Posterior cingulate gyrus (tissue), 11 donors: ENCODE measurements at regions not wholly inside any gene's neighbourhood (a gene's known extent, or its start where the extent isn't known, plus 50 kb on each side); places are given as distances from the start of the nearest gene placed in this dataset.

Experiments
- DNase-seq, 10 donors: peaks; one replicate each; pipeline versions ENCODE4 v3.0.0 to v3.0.0-alpha.2; 2020 to 2021; ENCODE audit warnings: mixed read lengths in 3 of 10
- intact Hi-C: fragments of 100-400 bp; cut with DNase I; formaldehyde crosslinking; loops from one replicate; pipeline ENCODE4 v1.15.1; 2023

DNA sequence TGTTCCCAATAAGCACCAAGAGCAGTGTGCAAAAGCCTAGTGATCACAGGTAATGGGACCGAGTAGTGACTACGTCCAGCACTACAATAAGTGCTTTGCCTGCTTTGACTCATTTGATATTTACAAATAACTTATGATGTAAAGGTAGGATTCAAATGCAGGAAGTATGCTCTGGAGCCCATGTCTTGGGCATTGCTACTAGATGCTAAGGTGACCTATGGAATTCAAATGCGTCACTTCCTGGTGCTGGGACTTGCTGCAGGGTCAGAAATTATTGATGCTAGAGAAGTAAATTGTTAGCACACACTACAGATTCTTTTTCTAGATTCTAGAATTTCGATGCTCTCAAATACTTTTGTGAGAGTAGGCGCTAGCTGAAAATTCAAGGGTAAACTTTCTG is 101.2 kb upstream of the TSC22D2 start:
- no peak for DNase-seq
- intact Hi-C loops: no loop called here

DNA sequence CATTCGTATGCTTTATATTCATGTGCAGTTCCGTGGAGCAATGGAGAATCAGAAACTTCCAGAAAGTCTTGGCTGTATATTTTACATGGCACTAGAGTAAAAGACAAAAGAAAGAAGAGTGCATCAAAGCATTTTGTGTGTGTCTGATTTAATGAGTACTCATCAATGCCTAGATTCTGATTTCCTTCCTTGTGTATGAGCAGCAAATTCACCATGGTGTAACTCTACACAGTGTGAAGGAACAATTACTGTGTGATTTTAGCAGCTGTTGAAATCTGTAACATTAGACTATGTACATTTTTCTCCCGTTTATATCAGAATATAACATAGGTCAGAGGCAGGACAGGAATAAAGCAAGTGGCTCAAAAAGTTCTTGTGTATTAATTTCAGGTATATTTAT is 102.0 kb upstream of the TSC22D2 start:
- intact Hi-C loops: no loop called here
- DNase-seq: no peak

DNA sequence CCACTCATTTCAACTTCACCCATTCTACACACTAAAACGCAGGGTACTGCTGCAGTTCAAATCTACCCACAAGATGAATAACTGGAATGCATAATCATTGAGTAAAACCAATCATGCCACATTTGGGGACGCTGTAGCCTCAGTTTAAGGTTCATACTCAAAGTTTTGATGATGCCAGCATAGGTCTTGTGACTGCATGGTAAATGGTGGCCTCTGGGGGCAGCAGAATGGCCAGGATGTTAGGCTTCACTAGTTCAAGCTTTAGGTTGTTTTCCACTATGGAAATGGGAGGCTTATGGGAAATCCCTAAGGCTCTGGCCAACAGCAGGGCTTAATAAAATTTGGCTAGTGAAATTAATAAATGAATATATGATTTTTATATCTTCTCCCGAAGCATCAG is 104.3 kb upstream of the TSC22D2 start:
- no peak for DNase-seq
- intact Hi-C loops: no loop called here

DNA sequence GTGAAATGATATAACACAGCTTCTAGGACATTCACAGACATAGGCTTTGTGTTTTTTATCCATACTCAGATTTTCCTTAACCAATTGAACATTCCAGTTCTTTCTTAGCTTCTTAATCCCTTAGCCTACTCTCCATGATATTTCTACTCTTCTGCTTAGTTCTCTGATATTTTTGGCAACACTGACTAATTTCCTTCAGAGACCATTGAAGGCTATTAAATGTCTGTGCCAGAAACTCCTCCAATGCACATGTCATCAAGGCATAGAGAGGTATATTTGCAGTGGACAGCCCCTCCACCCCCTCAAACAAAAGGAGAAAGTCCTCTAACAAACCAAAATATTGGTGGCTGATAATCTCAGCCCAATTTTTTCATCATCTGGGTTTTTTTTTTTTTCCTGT is 105.9 kb upstream of the TSC22D2 start:
- intact Hi-C loops: no loop called here
- DNase-seq: no peak

DNA sequence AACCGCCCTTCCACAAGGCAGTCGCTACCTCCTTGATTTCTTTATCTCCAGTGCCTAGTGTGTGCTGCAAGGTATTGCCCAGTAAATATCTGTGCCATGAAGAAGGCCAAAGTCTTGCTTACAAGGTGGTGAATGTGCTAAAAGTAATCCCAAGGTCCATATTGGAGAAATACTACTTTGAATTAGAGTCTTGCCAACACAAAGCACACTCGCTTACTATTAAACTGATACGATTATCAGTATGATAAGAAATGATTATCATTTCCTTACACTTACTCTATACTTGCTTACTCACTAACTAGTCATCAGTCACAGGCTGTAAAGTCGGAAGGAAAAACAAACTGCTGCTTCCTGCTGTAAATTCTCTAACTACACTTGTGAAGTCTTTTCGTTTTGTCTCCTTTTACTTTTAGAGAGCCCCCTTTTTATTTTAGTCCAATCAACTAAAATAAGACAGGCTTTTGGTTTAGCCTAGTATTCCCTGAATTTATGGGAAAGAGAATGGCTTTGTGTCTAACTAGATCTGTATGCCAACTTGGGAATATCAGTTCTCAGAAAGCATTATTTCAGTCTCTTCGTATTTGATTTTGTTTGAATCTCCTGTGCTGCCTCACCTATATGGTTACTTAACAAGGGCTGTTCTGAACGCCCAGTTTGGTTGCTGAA is 107.1 kb upstream of the TSC22D2 start:
- DNase-seq: no peak
- intact Hi-C loops: no loop called here

DNA sequence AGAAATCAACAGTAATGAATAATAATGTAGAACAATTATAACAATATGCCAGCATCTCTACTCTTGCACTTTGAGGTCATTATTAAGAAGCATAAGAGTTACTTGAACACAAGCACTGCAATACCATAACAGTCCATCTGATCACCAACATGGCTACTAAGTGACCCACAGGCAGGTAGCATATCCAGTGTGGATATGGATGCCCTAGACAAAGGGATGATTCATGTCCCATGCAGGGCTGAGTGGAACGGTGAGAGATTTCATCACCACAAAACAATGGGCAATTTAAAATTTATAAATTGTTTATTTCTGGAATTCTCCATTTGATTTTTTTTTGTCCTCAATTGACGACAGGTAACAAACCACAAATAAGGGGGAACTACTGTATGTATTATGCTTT is 107.7 kb upstream of the TSC22D2 start:
- intact Hi-C loops: no loop called here
- no peak for DNase-seq

DNA sequence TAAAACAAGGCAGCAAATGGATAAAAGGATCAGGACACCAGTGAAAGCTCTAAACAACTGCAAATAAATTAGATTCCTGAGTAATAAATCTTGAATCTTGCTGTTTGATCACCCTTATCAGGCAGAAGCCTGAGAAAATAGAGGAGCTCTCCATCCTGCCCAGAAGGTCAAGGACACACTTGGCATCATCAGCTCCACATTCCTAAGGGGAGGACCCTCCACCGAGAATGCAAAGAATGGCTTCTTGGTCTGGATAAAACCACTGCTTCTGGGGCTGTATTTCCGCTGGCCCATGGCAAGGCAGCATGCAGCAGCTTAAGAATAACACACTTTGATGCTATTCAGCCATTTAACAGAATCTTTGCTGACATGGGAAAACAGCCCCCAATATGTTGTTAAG is 108.9 kb upstream of the TSC22D2 start:
- intact Hi-C loops: no loop called here
- DNase-seq: no peak

DNA sequence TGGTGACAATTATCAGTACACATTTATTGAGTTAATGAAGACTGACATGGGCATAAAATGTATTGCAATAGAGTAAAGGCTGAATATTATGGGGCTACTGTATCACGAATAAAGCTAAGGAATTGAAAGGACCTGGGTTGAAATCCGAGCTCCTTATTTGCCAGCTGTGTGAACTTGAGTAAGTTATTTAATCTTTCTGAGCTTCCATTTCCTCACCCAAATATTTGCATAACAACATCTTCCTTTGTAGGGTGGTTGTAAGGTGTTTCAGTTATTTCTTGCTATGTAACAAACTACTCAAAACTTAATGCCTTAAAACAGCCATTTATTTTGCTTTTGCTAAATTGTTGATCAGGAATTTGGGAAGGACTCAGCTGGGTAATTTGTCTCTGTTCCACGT is 111.1 kb upstream of the TSC22D2 start:
- no peak for DNase-seq
- intact Hi-C loops: no loop called here

DNA sequence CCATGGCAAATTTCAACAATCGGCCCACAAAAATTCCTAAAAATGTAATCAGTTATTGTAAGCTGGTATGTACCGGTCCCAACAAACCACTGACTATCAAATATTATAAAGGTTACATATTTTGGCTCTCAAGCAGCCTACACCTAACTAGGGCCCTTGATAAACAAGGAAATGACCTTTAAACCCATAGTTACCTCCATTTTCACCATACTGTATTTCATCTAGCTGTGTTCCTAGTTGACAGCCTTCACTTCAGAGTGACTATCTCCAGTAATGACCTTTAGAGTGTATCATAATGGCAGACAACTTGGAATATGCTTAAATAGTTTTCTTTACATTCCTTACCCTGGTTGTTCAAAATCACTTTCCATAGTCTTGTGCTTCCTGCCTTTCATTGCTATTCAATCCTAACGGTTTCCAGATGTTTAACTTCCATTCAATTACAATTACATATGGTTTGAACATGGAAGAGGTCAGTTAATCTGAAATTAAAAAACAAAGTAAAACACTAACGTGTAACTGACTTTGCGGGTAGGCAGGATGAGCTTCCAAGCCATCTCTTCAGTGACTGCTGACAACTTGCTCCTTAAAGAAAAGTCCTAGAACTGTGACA is 111.9 kb upstream of the TSC22D2 start:
- DNase-seq: no peak

DNA sequence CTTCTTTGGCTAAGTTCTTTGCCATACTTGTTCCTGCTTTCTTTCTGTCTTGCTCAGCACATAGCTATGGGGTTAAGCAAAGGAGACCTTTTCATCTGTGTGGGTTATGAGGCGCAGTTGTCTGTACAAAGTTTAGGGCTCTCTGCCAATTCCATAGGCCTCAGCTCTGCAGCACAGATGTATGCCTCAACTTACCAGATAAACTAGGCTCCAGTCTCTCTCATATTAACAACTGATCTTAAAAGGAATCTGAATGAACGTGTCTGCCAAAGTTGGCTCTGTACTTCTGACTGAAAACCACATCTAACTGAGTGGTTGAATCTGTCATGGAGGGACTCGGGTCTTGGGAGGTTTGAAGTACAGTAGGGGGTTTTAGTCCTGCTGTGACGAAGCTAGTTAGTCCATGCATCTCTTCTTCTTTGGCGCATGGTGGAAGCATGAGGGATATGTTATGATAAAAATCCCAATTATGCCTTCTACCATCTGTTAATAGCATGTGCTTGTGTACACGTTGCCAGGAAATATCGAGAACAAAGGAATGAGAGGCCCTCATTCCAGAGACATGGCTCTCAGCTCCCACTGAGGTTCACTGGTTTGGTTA is 114.6 kb upstream of the TSC22D2 start:
- intact Hi-C loops: no loop called here
- DNase-seq: no peak

More for the DNA sequence above, 111.9 kb upstream of the TSC22D2 start:
- intact Hi-C loops: no loop called here

DNA sequence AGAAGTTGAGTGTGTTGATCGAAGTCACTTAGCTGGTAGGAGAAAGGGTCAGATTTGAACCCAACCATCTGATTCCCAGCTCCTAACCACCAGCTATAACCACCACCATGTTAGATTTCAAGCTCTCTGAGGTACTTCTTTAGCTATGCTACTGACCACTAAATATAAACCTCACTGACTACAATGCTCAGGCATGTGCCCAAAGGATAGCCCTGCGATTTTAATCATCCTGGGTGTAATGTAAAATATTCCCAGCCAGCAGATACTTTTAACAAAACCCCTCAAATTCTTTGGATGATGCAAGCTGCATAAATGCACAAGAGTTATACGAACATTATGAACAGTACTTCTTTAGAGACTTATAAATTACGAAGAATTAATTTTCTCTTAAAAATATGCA is 115.2 kb upstream of the TSC22D2 start:
- intact Hi-C loops: no loop called here
- no peak for DNase-seq

DNA sequence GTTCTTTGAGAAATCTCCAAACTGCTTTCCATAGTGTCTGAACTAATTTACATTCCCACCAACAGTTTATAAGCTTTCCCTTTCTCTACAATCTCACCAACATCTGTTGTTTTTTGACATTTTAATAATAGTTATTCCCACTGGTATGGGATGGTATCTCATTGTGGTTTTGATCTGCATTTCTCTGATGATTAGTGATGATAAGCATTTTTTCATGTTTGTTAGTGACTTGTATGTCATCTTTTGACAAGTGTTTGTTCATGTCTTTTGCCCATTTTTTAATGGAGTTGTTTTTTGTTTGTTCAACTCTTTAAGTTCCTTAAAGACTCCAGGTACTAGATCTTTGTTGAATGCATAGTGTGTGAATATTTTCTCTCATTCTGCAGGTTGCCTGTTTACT is 116.6 kb upstream of the TSC22D2 start:
- no peak for DNase-seq

DNA sequence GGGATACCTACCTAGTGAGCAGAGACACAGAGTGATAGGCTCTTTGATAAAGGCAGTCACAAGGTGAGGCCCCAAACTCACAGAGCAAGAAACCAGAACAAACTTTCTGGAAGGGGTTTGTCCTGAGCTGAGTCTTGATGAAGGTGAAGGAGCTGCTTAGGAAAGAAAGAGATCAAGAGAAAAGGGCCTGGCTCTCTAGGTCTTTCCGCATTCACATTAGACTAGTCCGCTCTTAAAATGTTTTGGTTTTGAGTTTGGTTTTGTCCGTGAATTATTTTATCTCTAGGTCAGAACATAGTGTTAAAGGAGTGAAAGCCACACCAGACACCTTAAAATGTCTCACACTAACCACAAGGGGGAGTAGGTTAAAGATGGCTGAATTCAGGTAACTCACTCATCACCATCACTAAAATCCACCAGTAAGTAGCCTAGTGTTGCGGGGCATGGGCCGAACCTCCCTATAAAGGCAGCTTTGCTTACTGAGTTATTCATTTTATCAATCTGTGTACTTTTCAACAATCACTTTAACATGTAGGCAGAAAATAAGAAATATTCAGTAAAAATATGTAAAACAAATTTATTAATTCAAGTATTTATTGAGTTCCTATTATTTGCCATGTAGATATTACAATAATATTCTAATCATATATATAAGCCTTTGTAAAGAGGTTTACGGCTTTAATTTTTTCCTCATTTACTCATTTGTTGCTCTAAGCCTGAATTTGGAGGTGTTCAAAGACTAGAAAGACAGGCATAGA is 121.5 kb upstream of the TSC22D2 start:
- intact Hi-C loops: no loop called here
- no peak for DNase-seq

More for the DNA sequence above, 116.6 kb upstream of the TSC22D2 start:
- intact Hi-C loops: no loop called here

DNA sequence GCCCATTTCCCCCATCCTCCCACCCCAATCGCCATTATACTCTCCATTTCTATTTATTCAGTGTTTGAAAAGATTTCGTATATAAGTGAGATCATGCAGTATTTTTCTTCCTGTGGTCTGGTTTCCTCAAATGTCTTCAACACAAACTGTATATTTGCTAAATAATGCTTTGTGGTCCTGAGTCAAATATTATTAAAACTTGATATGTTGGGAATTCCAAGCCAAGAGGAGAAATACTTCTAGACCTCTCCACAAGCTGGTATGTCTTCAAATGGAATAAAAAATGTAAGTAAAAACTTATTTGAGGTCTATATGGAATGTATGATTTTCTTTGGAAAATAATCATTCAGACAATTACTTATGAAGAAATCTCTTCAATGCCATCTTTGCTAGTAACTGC is 122.5 kb upstream of the TSC22D2 start:
- intact Hi-C loops: no loop called here

DNA sequence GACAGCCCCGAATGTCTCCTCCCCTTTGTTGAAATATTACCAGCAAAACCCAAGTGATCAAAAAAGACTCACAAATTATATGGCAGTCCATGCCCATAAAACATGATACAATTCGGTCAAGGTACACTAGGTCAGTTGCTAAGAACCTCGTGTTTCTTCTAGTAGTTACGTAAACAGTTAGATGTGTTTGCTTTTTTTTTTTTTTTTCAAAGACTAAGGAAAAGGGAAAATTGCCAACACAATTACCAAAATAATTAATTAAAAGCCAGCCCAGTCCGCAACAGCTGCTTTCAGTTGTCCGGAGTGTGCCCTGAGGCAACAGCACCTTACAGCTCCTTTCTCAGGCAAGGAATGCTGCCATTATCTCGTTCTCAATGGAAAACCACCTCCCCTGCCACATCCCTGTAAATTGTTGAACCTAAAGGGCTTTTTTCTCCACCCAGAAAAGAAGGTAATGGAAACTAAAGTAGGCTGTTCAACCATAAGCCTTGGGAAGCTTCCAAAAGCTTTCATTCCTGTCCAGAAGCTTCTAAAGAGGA is 129.2 kb upstream of the TSC22D2 start:
- intact Hi-C loops: no loop called here
- DNase-seq: no peak

More for the DNA sequence above, 122.5 kb upstream of the TSC22D2 start:
- no peak for DNase-seq

DNA sequence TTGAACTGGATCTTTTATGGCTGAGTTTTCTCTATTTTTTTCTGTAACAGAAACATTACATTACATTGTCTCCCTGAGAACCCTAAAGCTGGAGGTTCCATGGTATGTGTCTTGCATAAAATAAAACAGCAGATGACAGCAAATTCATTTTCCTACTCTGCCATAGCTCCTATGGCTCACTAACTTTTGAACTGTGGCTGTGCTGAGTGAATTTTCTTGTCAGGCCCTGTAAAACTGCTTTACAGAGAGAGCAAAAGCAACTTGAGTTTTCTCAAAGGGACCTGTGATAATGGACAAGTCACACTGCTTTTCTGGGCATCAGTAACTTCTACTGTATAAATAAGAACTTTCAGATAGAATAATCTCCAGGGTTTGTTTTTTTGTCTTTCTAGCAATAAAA is 129.9 kb upstream of the TSC22D2 start:
- no peak for DNase-seq
- intact Hi-C loops: no loop called here

DNA sequence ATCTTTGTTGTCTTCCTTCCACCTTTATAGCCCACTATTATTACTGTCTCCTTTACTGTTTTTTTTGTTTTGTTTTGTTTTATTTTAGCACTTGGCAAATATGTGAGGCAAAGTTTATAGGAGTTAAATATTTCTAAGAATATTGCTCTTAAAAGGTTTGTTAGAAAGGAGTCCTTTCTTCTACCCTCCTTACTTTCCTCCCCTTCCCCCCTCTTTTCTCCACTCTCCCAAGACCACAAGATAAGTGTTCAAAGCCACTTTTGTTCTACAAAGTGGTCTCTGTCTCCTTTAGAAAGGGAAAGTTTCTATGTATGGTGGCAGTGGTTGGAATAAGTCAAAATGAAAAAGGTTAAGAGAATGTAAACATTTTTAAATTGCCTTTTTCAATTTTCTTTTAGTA is 130.7 kb upstream of the TSC22D2 start:
- intact Hi-C loops: no loop called here
- DNase-seq: no peak

DNA sequence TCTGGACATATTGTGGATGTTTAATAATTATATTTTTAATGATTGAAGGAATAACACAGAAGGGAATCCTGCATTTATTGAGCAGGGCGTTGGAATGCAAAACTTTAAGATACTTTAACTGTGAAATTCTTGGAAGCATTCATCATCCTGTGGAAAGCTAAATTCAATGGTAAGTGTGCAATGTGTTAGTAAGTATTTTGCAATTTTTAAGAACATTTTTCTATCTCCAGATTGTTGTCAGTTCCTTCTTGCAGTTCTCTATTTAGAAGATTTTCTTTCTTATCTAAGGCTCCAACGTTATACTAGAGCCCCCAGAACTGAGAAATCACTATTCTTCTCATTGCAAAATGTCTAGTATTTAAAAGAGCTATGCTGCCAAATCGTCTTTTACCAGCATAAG is 132.2 kb upstream of the TSC22D2 start:
- DNase-seq: no peak
- intact Hi-C loops: no loop called here

DNA sequence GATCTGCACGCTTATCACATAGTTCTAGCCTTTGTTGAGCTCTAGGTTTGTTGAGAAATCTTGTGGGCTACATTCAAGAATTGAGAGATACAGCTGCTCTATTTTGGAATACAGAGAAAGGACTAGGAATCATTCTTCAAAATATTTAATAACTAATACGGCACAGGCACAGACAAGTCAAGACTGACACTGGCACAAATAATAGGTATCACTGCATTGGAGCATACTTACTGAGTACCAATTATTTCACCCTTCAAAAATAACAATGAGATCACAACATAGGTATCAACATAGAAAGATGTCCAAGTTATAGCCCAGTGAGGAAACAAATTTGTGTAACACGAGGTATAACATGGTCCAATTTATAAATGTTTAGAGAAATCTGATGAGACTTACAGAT is 133.7 kb upstream of the TSC22D2 start:
- no peak for DNase-seq
- intact Hi-C loops: no loop called here

DNA sequence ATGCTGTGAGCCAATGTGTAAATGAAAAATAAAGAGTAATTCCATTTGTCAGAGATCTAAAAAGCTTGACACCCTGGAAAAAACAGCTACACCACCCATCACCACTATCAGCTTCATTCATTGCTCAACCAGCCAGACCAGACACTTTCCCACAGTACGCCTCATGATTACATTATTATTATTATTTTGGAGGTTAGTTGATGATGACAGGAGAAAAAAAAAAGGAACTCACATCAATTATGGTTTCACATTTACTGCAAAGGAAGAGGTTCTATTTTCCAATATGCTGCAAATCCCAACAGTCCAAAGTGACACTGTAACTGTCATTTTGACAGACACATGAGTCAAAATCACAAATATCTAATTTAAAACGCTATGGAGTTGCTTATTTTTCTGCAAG is 134.7 kb upstream of the TSC22D2 start:
- intact Hi-C loops: no loop called here
- DNase-seq: no peak

DNA sequence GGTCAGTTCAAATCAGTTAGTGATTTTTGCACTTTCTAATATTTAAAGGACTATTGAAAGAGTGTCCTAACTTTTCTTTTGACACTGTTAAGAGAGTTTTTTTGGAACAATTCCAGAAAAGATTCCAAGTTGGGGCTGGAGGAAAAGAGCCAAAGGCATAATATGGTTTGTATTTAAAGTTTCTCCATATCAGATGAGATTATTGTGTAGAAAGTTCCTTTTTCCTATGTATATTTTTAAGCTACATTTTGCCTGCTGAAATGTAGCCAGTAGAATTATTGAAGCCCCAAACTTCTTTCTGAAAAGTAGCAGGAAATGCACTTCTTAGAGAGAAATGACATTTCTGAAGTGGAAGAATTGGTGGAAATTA is 136.5 kb upstream of the TSC22D2 start:
- intact Hi-C loops: no loop called here
- DNase-seq: no peak
